ENCODE measurements at regions not wholly inside any gene's neighbourhood (a gene's known extent, or its start where the extent isn't known, plus 50 kb on each side); places are given as distances from the start of the nearest gene placed in this dataset.

DNA sequence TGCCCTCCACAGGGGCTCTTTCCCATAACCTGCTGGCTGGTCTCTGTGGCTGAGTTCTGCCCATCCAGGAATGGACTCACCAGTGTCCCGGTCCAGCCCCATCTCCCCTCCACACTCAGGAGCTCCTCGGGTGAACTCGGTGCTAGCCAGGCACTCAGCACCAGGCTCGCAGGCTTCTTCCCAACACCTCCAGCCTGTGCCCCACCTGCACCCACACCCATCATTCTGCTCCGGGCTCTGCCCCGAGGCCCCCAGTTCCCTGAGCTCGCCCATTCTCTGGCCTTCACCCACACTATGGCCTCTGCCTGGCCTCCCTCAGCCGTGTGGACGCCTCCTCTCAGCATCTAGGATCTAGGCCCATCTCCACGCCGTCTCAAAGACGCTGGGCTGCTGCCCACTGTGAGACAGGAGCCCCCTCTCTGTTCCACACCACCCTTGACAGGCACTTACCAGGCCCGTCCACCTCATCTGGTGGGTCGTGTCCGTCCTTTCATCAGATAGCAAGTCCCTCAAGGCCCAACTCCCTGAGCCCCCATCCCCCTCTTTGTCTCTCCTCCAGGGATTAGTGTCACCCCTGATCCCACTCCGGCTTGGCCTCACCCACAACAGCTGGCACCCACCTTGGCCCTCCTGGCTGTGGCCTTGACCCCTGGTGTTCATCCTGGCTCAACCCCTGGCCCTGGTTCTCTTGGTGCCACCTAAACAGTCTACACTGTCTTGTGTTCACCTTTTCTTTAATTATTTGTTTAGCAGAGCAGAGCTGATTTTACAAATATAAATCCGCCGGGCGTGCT, 76.0 kb upstream of the FAM20C start:
- TF ChIP-seq, protein P1, sequence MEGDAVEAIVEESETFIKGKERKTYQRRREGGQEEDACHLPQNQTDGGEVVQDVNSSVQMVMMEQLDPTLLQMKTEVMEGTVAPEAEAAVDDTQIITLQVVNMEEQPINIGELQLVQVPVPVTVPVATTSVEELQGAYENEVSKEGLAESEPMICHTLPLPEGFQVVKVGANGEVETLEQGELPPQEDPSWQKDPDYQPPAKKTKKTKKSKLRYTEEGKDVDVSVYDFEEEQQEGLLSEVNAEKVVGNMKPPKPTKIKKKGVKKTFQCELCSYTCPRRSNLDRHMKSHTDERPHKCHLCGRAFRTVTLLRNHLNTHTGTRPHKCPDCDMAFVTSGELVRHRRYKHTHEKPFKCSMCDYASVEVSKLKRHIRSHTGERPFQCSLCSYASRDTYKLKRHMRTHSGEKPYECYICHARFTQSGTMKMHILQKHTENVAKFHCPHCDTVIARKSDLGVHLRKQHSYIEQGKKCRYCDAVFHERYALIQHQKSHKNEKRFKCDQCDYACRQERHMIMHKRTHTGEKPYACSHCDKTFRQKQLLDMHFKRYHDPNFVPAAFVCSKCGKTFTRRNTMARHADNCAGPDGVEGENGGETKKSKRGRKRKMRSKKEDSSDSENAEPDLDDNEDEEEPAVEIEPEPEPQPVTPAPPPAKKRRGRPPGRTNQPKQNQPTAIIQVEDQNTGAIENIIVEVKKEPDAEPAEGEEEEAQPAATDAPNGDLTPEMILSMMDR (IDR thresholded peaks at IDR 0.05; ENCODE audit: low read depth, low read length) = no peak
- no peak for TF ChIP-seq POLR2A (IDR thresholded peaks at IDR 0.05; ENCODE audit: extremely low read depth, insufficient read length)
- TF ChIP-seq, protein P2, sequence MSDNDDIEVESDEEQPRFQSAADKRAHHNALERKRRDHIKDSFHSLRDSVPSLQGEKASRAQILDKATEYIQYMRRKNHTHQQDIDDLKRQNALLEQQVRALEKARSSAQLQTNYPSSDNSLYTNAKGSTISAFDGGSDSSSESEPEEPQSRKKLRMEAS (IDR thresholded peaks at IDR 0.05; ENCODE audit: low read depth, low read length) = no peak

Measured in NB4 (cell line).